WTC11 (cell line): ENCODE measurements at regions not wholly inside any gene's neighbourhood (a gene's known extent, or its start where the extent isn't known, plus 50 kb on each side); places are given as distances from the start of the nearest gene placed in this dataset.

Experiments
- ATAC-seq: fragments of 200-7000 bp; cut with Tn5 transposase; 2 replicates; pipeline ENCODE4 v1.10.0; 2021; ENCODE audit warnings: mild to moderate bottlenecking, moderate library complexity
- CTCF ChIA-PET: fragments of 300-600 bp; sonication (Branson Sonifier 250); formaldehyde crosslinking; loops from one replicate; lab custom pipeline; 2021; ENCODE audit warnings: antibody characterized with exemption; lab: Charles Lee
- POLR2A ChIA-PET: fragments of 350-600 bp; sonication (Branson Sonifier 250); formaldehyde crosslinking; loops from one replicate; lab custom pipeline; 2021; ENCODE audit warnings: antibody characterized with exemption; lab: Charles Lee
- DNase-seq: peaks from one replicate; pipeline ENCODE4 v3.0.0; 2021; ENCODE audit warnings: low spot score
- H3K27ac Mint-ChIP-seq: 2 replicates; pipeline ENCODE4 v1.8.0; 2021; ENCODE audit warnings: mixed read lengths
- H3K27me3 Mint-ChIP-seq: 2 replicates; pipeline ENCODE4 v1.8.0; 2021; ENCODE audit warnings: low read depth, mild to moderate bottlenecking, moderate library complexity, mixed read lengths
- H3K36me3 Mint-ChIP-seq: 2 replicates; pipeline ENCODE4 v1.8.0; 2021; ENCODE audit warnings: mixed read lengths
- H3K4me1 Mint-ChIP-seq: 2 replicates; pipeline ENCODE4 v1.8.0; 2022; ENCODE audit warnings: mixed read lengths
- H3K4me3 Mint-ChIP-seq: 2 replicates; pipeline ENCODE4 v1.8.0; 2021; ENCODE audit warnings: mild to moderate bottlenecking, moderate library complexity, mixed read lengths
- H3K9me3 Mint-ChIP-seq: 2 replicates; pipeline ENCODE4 v1.8.0; 2021; ENCODE audit warnings: mixed read lengths
- ATF1 ChIP-seq: sonication (generic); formaldehyde crosslinking; IDR thresholded peaks from 2 replicates; pipeline ENCODE4 v1.8.1; 2023; ENCODE audit warnings: mild to moderate bottlenecking, moderate library complexity, missing genetic modification reagents
- CREB1 ChIP-seq: sonication (generic); formaldehyde crosslinking; IDR thresholded peaks from 2 replicates; pipeline ENCODE4 v1.8.0; 2023; ENCODE audit warnings: mild to moderate bottlenecking, missing genetic modification reagents
- CREM ChIP-seq: sonication (generic); formaldehyde crosslinking; IDR thresholded peaks from 2 replicates; pipeline ENCODE4 v1.8.1; 2022; ENCODE audit warnings: mild to moderate bottlenecking, missing genetic modification reagents, moderate library complexity
- FOXJ3 ChIP-seq: sonication (generic); formaldehyde crosslinking; IDR thresholded peaks from 2 replicates; pipeline ENCODE4 v1.9.0; 2021; ENCODE audit warnings: missing genetic modification reagents, mild to moderate bottlenecking, borderline replicate concordance
- FOXP1 ChIP-seq: sonication (generic); formaldehyde crosslinking; IDR thresholded peaks from 2 replicates; pipeline ENCODE4 v1.8.0; 2022; ENCODE audit warnings: missing genetic modification reagents, mild to moderate bottlenecking, moderate library complexity, borderline replicate concordance
- GTF2I ChIP-seq: fragments of 250-450 bp; sonication (Bioruptor Pico); conservative IDR thresholded peaks from 2 replicates; pipeline ENCODE4 v1.4.0; 2021; ENCODE audit warnings: mild to moderate bottlenecking
- HMGA2 ChIP-seq: fragments of 250-450 bp; sonication (Bioruptor Pico); IDR thresholded peaks from 2 replicates; pipeline ENCODE4 v1.4.0; 2021; ENCODE audit warnings: mild to moderate bottlenecking, moderate library complexity
- IRF2 ChIP-seq: sonication (generic); formaldehyde crosslinking; IDR thresholded peaks from 2 replicates; pipeline ENCODE4 v1.8.0; 2022; ENCODE audit warnings: low read depth, missing genetic modification reagents, borderline replicate concordance
- NFE2L1 ChIP-seq: sonication (generic); formaldehyde crosslinking; IDR thresholded peaks from 2 replicates; pipeline ENCODE4 v1.8.1; 2023; ENCODE audit warnings: missing genetic modification reagents
- NFYB ChIP-seq: sonication (generic); formaldehyde crosslinking; conservative IDR thresholded peaks from 2 replicates; pipeline ENCODE4 v1.8.0; 2022; ENCODE audit warnings: low read depth, missing genetic modification reagents
- NR1H2 ChIP-seq: sonication (generic); formaldehyde crosslinking; IDR thresholded peaks from 2 replicates; pipeline ENCODE4 v1.9.0; 2021; ENCODE audit warnings: mild to moderate bottlenecking, moderate library complexity, missing genetic modification reagents
- OVOL2 ChIP-seq: fragments of 250-450 bp; sonication (Bioruptor Pico); IDR thresholded peaks from 2 replicates; pipeline ENCODE4 v1.9.0; 2021; ENCODE audit warnings: mild to moderate bottlenecking, borderline replicate concordance
- PRRX2 ChIP-seq: fragments of 250-450 bp; sonication (Bioruptor Pico); IDR thresholded peaks from 2 replicates; pipeline ENCODE4 v1.8.0; 2021; ENCODE audit warnings: mild to moderate bottlenecking
- SMAD3 ChIP-seq: sonication (generic); formaldehyde crosslinking; IDR thresholded peaks from 2 replicates; pipeline ENCODE4 v1.8.0; 2022; ENCODE audit warnings: missing genetic modification reagents, mild to moderate bottlenecking, borderline replicate concordance
- SMAD4 ChIP-seq: sonication (generic); formaldehyde crosslinking; IDR thresholded peaks from 2 replicates; pipeline ENCODE4 v1.8.0; 2022; ENCODE audit warnings: mild to moderate bottlenecking, missing genetic modification reagents
- SP1 ChIP-seq: sonication (generic); formaldehyde crosslinking; conservative IDR thresholded peaks from 2 replicates; pipeline ENCODE4 v1.8.1; 2022; ENCODE audit warnings: missing genetic modification reagents
- TCF7 ChIP-seq: sonication (generic); formaldehyde crosslinking; IDR thresholded peaks from 2 replicates; pipeline ENCODE4 v1.8.0; 2022; ENCODE audit warnings: mild to moderate bottlenecking, low read depth, missing genetic modification reagents, moderate library complexity
- ZNF232 ChIP-seq: sonication (generic); formaldehyde crosslinking; IDR thresholded peaks from 2 replicates; pipeline ENCODE4 v1.8.0; 2022; ENCODE audit warnings: mild to moderate bottlenecking, missing genetic modification reagents
- ZNF416 ChIP-seq: fragments of 250-450 bp; sonication (Bioruptor Pico); IDR thresholded peaks from 2 replicates; pipeline ENCODE4 v1.9.0; 2021; ENCODE audit warnings: mild to moderate bottlenecking, inconsistent platforms
- TF ChIP-seq, protein P1 (sequence below): fragments of 250-450 bp; sonication (Bioruptor Pico); conservative IDR thresholded peaks from 2 replicates; pipeline ENCODE4 v1.9.0; 2021; ENCODE audit warnings: mild to moderate bottlenecking
- TF ChIP-seq, protein P2 (sequence below): sonication (generic); formaldehyde crosslinking; IDR thresholded peaks from 2 replicates; pipeline ENCODE4 v1.8.1; 2022; ENCODE audit warnings: mild to moderate bottlenecking, missing genetic modification reagents, moderate library complexity, borderline replicate concordance
- TF ChIP-seq, protein P3 (sequence below): sonication (generic); formaldehyde crosslinking; IDR thresholded peaks from 2 replicates; pipeline ENCODE4 v1.8.0; 2023; ENCODE audit warnings: missing genetic modification reagents, mild to moderate bottlenecking, borderline replicate concordance
- TF ChIP-seq, protein P4 (sequence below): sonication (generic); formaldehyde crosslinking; IDR thresholded peaks from 2 replicates; pipeline ENCODE4 v1.8.0; 2022; ENCODE audit warnings: mild to moderate bottlenecking, missing genetic modification reagents
- TF ChIP-seq, protein P5 (sequence below): fragments of 250-450 bp; sonication (Bioruptor Pico); IDR thresholded peaks from 2 replicates; pipeline ENCODE4 v1.8.0; 2021; ENCODE audit warnings: mild to moderate bottlenecking

DNA sequence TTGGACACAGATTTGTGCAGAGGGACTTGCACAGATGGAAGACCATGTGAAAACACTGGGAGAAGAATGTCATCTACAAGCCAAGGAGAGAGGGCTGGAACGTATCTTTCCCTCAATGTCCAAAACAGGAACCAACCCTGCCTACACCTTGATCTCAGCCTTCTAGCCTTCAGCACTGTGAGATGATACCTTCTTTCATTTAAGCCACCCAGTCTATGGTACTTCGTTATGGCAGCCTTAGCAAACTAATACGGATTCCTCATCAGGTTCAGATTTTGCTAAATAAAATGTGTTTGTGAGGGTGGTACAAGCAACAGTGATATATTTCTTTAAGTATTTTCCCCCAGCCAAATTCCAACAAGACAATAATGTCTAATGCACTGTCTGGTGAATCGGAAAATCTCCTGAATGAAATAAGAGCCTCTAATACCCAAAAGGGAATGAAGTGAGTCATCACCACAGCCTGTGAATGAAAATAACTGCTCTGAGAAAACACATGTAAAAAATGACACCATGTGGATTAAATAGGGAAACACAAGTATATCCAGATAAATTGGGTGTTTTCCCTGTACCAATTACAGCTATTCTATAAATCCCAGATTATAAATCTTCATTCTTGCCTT, 182.8 kb upstream of the TARS1 start:
- DNase-seq, result no peak
- H3K9me3 Mint-ChIP-seq, result peaks cover 7% of the 10 kb centered on the region
- H3K36me3 Mint-ChIP-seq, result no peaks in the 10 kb centered on the region; the same call in 1 of the 2 replicates
- CTCF ChIA-PET, result no interaction called here
- no peak overlapping the region for H3K27ac Mint-ChIP-seq
- no peak for ATAC-seq
- no peak overlapping the region for H3K4me3 Mint-ChIP-seq
- TF ChIP-seq, protein P1, sequence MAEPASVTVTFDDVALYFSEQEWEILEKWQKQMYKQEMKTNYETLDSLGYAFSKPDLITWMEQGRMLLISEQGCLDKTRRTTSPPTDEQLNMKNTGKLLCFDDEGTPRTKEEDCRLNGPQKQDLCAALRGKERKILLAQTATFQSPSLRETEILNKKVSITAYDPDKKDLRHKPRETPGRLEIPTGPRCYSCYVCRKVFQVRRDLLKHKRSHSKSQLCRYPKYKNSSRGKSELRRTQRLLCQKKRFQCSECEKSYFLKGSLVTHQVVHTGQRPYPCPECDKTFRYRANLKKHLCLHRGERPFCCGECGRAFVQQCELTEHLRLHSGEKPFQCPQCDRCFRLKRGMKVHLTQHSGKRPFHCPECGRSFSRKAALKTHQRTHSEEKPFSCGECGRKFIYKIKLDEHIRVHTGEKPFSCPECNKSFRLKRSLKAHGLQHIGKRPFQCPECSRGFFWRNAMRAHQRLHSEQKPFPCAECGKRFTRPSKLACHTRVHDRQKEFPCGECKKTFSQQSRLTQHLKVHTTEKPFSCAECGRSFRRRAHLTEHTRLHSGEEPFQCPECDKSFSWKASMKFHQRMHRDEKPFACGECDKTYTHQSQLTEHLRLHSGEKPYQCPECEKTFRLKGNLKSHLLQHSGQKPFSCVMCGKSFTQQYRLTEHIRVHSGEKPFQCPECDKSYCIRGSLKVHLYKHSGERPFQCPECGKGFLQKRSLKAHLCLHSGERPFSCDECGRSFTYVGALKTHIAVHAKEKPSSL, result no peak
- TF ChIP-seq TCF7 (no peak), NR1H2 (CRISPR knock-in tag) (no peak), IRF2 (CRISPR knock-in tag) (no peak), SMAD3 (no peak), FOXJ3 (CRISPR knock-in tag) (no peak), PRRX2 (CRISPR knock-in tag) (no peak), SP1 (no peak), SMAD4 (CRISPR knock-in tag) (no peak)
- H3K4me1 Mint-ChIP-seq, result no peaks in the 10 kb centered on the region
- POLR2A ChIA-PET, result no interaction called here
- H3K27me3 Mint-ChIP-seq, result no peaks in the 10 kb centered on the region

DNA sequence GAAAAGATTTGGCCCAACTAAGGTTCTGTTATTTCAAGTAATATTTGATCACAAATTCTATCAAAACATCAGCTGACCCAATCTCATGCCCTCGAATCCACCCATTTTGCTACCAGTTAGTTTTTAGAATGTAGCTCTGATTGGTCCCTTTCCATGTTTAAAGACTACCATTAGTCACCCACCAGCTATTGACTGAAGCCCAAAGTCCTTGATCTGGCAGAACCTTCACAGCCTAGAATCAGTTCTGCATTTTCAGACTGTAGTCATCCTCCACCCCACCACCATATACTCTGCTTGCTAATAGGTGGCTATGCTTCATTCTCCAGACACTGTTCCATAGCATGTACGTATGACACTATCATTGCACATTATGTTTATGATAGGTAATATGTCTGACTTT, 182.2 kb upstream of the TARS1 start:
- Mint-ChIP-seq H3K4me3 (no peak overlapping the region), H3K27me3 (no peaks in the 10 kb centered on the region), H3K9me3 (peaks cover 10% of the 10 kb centered on the region), H3K4me1 (no peaks in the 10 kb centered on the region), H3K36me3 (no peaks in the 10 kb centered on the region; the same call in 1 of the 2 replicates), H3K27ac (no peak overlapping the region)
- CTCF ChIA-PET, result no interaction called here
- POLR2A ChIA-PET, result no interaction called here
- DNase-seq, result no peak
- TF ChIP-seq, protein P2, sequence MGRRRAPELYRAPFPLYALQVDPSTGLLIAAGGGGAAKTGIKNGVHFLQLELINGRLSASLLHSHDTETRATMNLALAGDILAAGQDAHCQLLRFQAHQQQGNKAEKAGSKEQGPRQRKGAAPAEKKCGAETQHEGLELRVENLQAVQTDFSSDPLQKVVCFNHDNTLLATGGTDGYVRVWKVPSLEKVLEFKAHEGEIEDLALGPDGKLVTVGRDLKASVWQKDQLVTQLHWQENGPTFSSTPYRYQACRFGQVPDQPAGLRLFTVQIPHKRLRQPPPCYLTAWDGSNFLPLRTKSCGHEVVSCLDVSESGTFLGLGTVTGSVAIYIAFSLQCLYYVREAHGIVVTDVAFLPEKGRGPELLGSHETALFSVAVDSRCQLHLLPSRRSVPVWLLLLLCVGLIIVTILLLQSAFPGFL, result no peak
- TF ChIP-seq TCF7 (no peak), HMGA2 (CRISPR knock-in tag) (no peak), NFYB (CRISPR knock-in tag) (no peak), OVOL2 (no peak), GTF2I (CRISPR knock-in tag) (no peak), NFE2L1 (CRISPR knock-in tag) (no peak)
- TF ChIP-seq, protein P3, sequence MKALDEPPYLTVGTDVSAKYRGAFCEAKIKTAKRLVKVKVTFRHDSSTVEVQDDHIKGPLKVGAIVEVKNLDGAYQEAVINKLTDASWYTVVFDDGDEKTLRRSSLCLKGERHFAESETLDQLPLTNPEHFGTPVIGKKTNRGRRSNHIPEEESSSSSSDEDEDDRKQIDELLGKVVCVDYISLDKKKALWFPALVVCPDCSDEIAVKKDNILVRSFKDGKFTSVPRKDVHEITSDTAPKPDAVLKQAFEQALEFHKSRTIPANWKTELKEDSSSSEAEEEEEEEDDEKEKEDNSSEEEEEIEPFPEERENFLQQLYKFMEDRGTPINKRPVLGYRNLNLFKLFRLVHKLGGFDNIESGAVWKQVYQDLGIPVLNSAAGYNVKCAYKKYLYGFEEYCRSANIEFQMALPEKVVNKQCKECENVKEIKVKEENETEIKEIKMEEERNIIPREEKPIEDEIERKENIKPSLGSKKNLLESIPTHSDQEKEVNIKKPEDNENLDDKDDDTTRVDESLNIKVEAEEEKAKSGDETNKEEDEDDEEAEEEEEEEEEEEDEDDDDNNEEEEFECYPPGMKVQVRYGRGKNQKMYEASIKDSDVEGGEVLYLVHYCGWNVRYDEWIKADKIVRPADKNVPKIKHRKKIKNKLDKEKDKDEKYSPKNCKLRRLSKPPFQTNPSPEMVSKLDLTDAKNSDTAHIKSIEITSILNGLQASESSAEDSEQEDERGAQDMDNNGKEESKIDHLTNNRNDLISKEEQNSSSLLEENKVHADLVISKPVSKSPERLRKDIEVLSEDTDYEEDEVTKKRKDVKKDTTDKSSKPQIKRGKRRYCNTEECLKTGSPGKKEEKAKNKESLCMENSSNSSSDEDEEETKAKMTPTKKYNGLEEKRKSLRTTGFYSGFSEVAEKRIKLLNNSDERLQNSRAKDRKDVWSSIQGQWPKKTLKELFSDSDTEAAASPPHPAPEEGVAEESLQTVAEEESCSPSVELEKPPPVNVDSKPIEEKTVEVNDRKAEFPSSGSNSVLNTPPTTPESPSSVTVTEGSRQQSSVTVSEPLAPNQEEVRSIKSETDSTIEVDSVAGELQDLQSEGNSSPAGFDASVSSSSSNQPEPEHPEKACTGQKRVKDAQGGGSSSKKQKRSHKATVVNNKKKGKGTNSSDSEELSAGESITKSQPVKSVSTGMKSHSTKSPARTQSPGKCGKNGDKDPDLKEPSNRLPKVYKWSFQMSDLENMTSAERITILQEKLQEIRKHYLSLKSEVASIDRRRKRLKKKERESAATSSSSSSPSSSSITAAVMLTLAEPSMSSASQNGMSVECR (CRISPR knock-in tag), result no peak
- TF ChIP-seq, all 79 proteins: peak for 0
- ATAC-seq, result no peak

DNA sequence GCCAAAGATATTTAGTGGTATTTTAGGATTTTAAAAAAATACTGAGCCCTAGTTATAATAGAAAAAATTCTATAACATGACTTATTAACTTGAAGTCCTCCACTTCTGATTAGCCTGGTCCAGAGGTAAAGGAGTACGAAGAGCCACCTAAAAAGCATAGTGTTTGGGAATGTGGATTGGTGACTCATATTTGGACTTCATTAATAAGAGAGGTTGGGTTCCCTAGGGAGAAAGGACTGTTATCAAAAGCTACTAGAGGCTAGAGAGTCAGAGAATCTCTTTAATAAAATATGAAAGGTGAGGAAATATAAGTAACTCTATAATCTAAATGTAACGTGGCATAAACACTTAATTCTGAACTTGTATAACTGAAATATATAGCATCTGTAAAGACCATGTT, 180.7 kb upstream of the TARS1 start:
- H3K9me3 Mint-ChIP-seq, result peaks cover 21% of the 10 kb centered on the region
- DNase-seq (no peak), ATAC-seq (no peak)
- POLR2A ChIA-PET, result no interaction called here
- no peak overlapping the region for H3K4me3 Mint-ChIP-seq
- CTCF ChIA-PET, result no interaction called here
- H3K27me3 Mint-ChIP-seq, result no peaks in the 10 kb centered on the region; the same call in 1 of the 2 replicates
- H3K36me3 Mint-ChIP-seq, result no peaks in the 10 kb centered on the region; the same call in 1 of the 2 replicates
- H3K27ac Mint-ChIP-seq, result no peak overlapping the region
- H3K4me1 Mint-ChIP-seq, result no peaks in the 10 kb centered on the region
- TF ChIP-seq CREB1 (CRISPR knock-in tag) (no peak), ATF1 (no peak), CREM (no peak), ZNF416 (CRISPR knock-in tag) (no peak), FOXP1 (no peak), ZNF232 (CRISPR knock-in tag) (no peak), NFE2L1 (CRISPR knock-in tag) (no peak)
- TF ChIP-seq, protein P4, sequence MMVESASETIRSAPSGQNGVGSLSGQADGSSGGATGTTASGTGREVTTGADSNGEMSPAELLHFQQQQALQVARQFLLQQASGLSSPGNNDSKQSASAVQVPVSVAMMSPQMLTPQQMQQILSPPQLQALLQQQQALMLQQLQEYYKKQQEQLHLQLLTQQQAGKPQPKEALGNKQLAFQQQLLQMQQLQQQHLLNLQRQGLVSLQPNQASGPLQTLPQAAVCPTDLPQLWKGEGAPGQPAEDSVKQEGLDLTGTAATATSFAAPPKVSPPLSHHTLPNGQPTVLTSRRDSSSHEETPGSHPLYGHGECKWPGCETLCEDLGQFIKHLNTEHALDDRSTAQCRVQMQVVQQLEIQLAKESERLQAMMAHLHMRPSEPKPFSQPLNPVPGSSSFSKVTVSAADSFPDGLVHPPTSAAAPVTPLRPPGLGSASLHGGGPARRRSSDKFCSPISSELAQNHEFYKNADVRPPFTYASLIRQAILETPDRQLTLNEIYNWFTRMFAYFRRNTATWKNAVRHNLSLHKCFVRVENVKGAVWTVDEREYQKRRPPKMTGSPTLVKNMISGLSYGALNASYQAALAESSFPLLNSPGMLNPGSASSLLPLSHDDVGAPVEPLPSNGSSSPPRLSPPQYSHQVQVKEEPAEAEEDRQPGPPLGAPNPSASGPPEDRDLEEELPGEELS (CRISPR knock-in tag), result no peak
- TF ChIP-seq, protein P5, sequence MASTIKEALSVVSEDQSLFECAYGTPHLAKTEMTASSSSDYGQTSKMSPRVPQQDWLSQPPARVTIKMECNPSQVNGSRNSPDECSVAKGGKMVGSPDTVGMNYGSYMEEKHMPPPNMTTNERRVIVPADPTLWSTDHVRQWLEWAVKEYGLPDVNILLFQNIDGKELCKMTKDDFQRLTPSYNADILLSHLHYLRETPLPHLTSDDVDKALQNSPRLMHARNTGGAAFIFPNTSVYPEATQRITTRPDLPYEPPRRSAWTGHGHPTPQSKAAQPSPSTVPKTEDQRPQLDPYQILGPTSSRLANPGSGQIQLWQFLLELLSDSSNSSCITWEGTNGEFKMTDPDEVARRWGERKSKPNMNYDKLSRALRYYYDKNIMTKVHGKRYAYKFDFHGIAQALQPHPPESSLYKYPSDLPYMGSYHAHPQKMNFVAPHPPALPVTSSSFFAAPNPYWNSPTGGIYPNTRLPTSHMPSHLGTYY (CRISPR knock-in tag), result no peak
